ENCODE measurements at regions not wholly inside any gene's neighbourhood (a gene's known extent, or its start where the extent isn't known, plus 50 kb on each side); places are given as distances from the start of the nearest gene placed in this dataset.

GRCh38 chr9:25562101-25562500 is 116.1 kb downstream of the TUSC1 start:
- no peak overlapping the region for H3K4me3 ChIP-seq (ENCODE audit: low read depth in 2 of 2, low read length in 1 of 2)
- no peaks in the 10 kb centered on the region for H3K27me3 ChIP-seq (ENCODE audit: insufficient read depth)
- no peak overlapping the region for H2AFZ ChIP-seq (ENCODE audit: low read depth)
- H3K9ac ChIP-seq = no peak overlapping the region
- no peaks in the 10 kb centered on the region for H3K79me2 ChIP-seq (ENCODE audit: insufficient read depth)
- CTCF ChIA-PET = no interaction called here
- TF ChIP-seq NFIC (IDR thresholded peaks at IDR 0.05; ENCODE audit: borderline replicate concordance) = no peak
- no peak for TF ChIP-seq GABPA (IDR thresholded peaks at IDR 0.05; ENCODE audit: low read depth)
- no peak for DNase-seq
- no peaks in the 10 kb centered on the region for H3K4me1 ChIP-seq (ENCODE audit: control insufficient read depth in 1 of 2, insufficient read depth in 2 of 2, low read depth in 1 of 2, low read length in 1 of 2)
- H3K4me2 ChIP-seq = no peak overlapping the region
- 51% methylated on average over 2 of the region's 2 CpGs for WGBS (ENCODE audit: low lambda C conversion rate)
- no peaks in the 10 kb centered on the region for H3K9me2 ChIP-seq
- no peaks in the 10 kb centered on the region for H3K9me3 ChIP-seq
- no peak overlapping the region for H3K27ac ChIP-seq (ENCODE audit: low read depth in 2 of 2, low read length in 1 of 2)
- no peaks in the 10 kb centered on the region for H3F3A ChIP-seq (replicated peaks; ENCODE audit: insufficient read depth)
- no peaks in the 10 kb centered on the region for H3K36me3 ChIP-seq (replicated peaks in 1 of 2; ENCODE audit: control insufficient read depth in 1 of 2, insufficient read depth in 2 of 2, low read length in 1 of 2)
- POLR2A ChIA-PET = no interaction called here
- no peaks in the 10 kb centered on the region for H4K20me1 ChIP-seq (ENCODE audit: insufficient read depth)

DNA sequence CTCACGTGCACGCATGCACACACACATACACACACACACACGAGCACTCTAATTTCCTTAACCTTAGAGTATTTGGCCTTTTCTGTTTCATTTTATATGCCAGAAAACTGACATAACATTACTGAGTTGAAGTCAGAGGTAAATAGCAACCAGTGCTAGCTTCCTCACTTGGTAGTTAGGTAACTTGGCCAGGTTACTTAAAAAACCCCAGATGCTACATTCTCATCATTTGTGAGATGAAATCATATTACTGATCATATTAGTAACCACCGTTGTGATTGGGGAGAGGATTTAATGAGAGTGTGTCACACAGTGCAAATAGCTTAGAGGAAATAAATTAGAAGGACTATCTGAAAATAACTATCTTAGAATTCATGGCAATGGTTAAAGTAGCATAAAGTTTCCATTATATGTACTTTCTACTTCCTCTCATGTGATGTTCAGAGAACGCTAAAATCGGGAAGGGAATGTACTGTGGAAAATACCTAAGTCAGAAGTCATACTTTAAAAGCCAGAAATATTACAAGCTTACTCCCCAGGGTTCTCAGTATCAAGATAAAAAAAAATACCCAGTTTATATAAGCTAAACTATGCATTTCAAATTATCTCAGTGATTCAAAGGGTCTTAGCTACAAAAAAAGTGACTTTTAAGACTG is 120.5 kb downstream of the TUSC1 start:
- H4K20me1 ChIP-seq (ENCODE audit: insufficient read depth) = no peaks in the 10 kb centered on the region
- CTCF ChIA-PET = no interaction called here
- no peak for DNase-seq
- no peaks in the 10 kb centered on the region for H3K9me2 ChIP-seq
- H3K9me3 ChIP-seq = no peaks in the 10 kb centered on the region
- no peak overlapping the region; the same call in 1 of the 2 replicates for H2AFZ ChIP-seq (ENCODE audit: low read depth)
- H3K27me3 ChIP-seq (ENCODE audit: insufficient read depth) = no peaks in the 10 kb centered on the region
- no peak overlapping the region for H3K27ac ChIP-seq (ENCODE audit: low read depth in 2 of 2, low read length in 1 of 2)
- H3F3A ChIP-seq (replicated peaks; ENCODE audit: insufficient read depth) = no peaks in the 10 kb centered on the region
- 33% methylated on average over 6 of the region's 6 CpGs for WGBS (ENCODE audit: low lambda C conversion rate)
- no peak overlapping the region for H3K4me2 ChIP-seq
- H3K36me3 ChIP-seq (replicated peaks in 1 of 2; ENCODE audit: control insufficient read depth in 1 of 2, insufficient read depth in 2 of 2, low read length in 1 of 2) = no peaks in the 10 kb centered on the region
- no peaks in the 10 kb centered on the region for H3K79me2 ChIP-seq (ENCODE audit: insufficient read depth)
- no peaks in the 10 kb centered on the region for H3K4me1 ChIP-seq (ENCODE audit: control insufficient read depth in 1 of 2, insufficient read depth in 2 of 2, low read depth in 1 of 2, low read length in 1 of 2)
- POLR2A ChIA-PET = no interaction called here
- no peak overlapping the region for H3K4me3 ChIP-seq (ENCODE audit: low read depth in 2 of 2, low read length in 1 of 2)
- H3K9ac ChIP-seq = no peak overlapping the region
- TF ChIP-seq IRF3 (IDR thresholded peaks at IDR 0.05; ENCODE audit: low read depth, low read length) (no peak), TAF1 (IDR thresholded peaks at IDR 0.05; ENCODE audit: borderline replicate concordance, low read depth, low read length) (no peak), FOSL2 (IDR thresholded peaks at IDR 0.05; ENCODE audit: borderline replicate concordance, low read depth) (no peak), EZH2phosphoT487 (IDR thresholded peaks at IDR 0.05; ENCODE audit: borderline replicate concordance, low read depth) (no peak), FOXM1 (IDR thresholded peaks at IDR 0.05; ENCODE audit: low read depth) (no peak), ELF1 (IDR thresholded peaks at IDR 0.05) (no peak), NFIC (IDR thresholded peaks at IDR 0.05; ENCODE audit: borderline replicate concordance) (no peak), FOXJ3 (CRISPR knock-in tag; IDR thresholded peaks at IDR 0.05) (no peak), EP300 (IDR thresholded peaks at IDR 0.05; ENCODE audit: borderline replicate concordance in 1 of 2, low read depth in 1 of 2, low read length in 1 of 2) (no peak), REST (IDR thresholded peaks at IDR 0.05; ENCODE audit: low read depth, low read length) (no peak), PBX3 (IDR thresholded peaks at IDR 0.05) (no peak), RCOR1 (IDR thresholded peaks at IDR 0.05; ENCODE audit: low read length) (no peak), TCF12 (IDR thresholded peaks at IDR 0.05) (no peak), SIN3A (IDR thresholded peaks at IDR 0.05; ENCODE audit: borderline replicate concordance, low read depth, low read length) (no peak)
- TF ChIP-seq, protein P1, sequence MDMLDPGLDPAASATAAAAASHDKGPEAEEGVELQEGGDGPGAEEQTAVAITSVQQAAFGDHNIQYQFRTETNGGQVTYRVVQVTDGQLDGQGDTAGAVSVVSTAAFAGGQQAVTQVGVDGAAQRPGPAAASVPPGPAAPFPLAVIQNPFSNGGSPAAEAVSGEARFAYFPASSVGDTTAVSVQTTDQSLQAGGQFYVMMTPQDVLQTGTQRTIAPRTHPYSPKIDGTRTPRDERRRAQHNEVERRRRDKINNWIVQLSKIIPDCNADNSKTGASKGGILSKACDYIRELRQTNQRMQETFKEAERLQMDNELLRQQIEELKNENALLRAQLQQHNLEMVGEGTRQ (IDR thresholded peaks at IDR 0.05; ENCODE audit: borderline replicate concordance, low read depth, low read length) = no peak
- TF ChIP-seq, protein P2, sequence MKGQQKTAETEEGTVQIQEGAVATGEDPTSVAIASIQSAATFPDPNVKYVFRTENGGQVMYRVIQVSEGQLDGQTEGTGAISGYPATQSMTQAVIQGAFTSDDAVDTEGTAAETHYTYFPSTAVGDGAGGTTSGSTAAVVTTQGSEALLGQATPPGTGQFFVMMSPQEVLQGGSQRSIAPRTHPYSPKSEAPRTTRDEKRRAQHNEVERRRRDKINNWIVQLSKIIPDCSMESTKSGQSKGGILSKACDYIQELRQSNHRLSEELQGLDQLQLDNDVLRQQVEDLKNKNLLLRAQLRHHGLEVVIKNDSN (IDR thresholded peaks at IDR 0.05; ENCODE audit: borderline replicate concordance, low read depth) = no peak
- TF ChIP-seq, protein P3, sequence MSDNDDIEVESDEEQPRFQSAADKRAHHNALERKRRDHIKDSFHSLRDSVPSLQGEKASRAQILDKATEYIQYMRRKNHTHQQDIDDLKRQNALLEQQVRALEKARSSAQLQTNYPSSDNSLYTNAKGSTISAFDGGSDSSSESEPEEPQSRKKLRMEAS (IDR thresholded peaks at IDR 0.05; ENCODE audit: low read depth) = no peak
